CD14-positive monocyte (primary cell): ENCODE measurements at regions not wholly inside any gene's neighbourhood (a gene's known extent, or its start where the extent isn't known, plus 50 kb on each side); places are given as distances from the start of the nearest gene placed in this dataset.

Source experiments
- DNase-seq, 3 donors: peaks; one replicate each; pipeline ENCODE4 v3.0.0-alpha.2; 2011 to 2022
- H2AFZ ChIP-seq: 2 replicates; pipeline ENCODE4 v1.6.0; 2012; ENCODE audit warnings: mild to moderate bottlenecking, low read depth, low read length, inconsistent platforms; ENCODE audit not compliant: insufficient read depth, poor library complexity, severe bottlenecking
- H3K27ac ChIP-seq, 2 donors: 1 replicate in 1 of 2; 2 replicates in 1 of 2; pipeline ENCODE4 v1.5.1; 2012 to 2013; ENCODE audit warnings: low read length in 2 of 2, control low read depth in 1 of 2, inconsistent platforms in 1 of 2, low read depth in 1 of 2, mild to moderate bottlenecking in 1 of 2
- H3K27me3 ChIP-seq, 2 donors: one replicate each; pipeline versions ENCODE4 v1.6.0 to v1.6.1; 2011 to 2013; ENCODE audit warnings: low read length in 2 of 2; ENCODE audit not compliant: control insufficient read depth in 2 of 2, insufficient read depth in 2 of 2
- H3K36me3 ChIP-seq, 2 donors: replicated peaks in 1 of 2; 1 replicate in 1 of 2; 2 replicates in 1 of 2; pipeline versions ENCODE4 v1.5.1 to v1.6.1; 2012 to 2013; ENCODE audit warnings: low read length in 2 of 2, control low read depth in 1 of 2, inconsistent platforms in 1 of 2, mild to moderate bottlenecking in 1 of 2; ENCODE audit not compliant: insufficient read depth in 2 of 2, control insufficient read depth in 1 of 2
- H3K4me1 ChIP-seq, 2 donors: 1 replicate in 1 of 2; 2 replicates in 1 of 2; pipeline versions ENCODE4 v1.5.1 to v1.6.1; 2012 to 2013; ENCODE audit warnings: low read length in 2 of 2, control low read depth in 1 of 2, inconsistent platforms in 1 of 2, mild to moderate bottlenecking in 1 of 2, moderate library complexity in 1 of 2; ENCODE audit not compliant: insufficient read depth in 2 of 2, control insufficient read depth in 1 of 2
- H3K4me2 ChIP-seq: replicated peaks from 2 replicates; pipeline ENCODE3; 2012; ENCODE audit warnings: low read length, moderate library complexity, mild to moderate bottlenecking; ENCODE audit not compliant: poor library complexity, severe bottlenecking; ENCODE audit errors: extremely low read depth
- H3K4me3 ChIP-seq, 3 experiments: fragments of 200-600 bp in 1 of 3; sonication (generic) in 1 of 3; replicated peaks in 1 of 3; 1 replicate in 2 of 3; 2 replicates in 1 of 3; pipeline ENCODE4 v1.5.1; 2011 to 2013; ENCODE audit warnings: low read length in 3 of 3, mild to moderate bottlenecking in 3 of 3, control low read depth in 2 of 3, low read depth in 2 of 3, inconsistent platforms in 1 of 3, moderate library complexity in 1 of 3
- H3K79me2 ChIP-seq: 2 replicates; pipeline ENCODE4 v1.6.0; 2012; ENCODE audit warnings: mild to moderate bottlenecking, control low read depth, inconsistent platforms, low read length, moderate library complexity; ENCODE audit not compliant: insufficient read depth
- H3K9ac ChIP-seq: 2 replicates; pipeline ENCODE4 v1.6.0; 2017; ENCODE audit warnings: low read length, mild to moderate bottlenecking; ENCODE audit not compliant: insufficient read depth, poor library complexity, severe bottlenecking
- H3K9me3 ChIP-seq, 2 donors: replicated peaks in 1 of 2; 1 replicate in 1 of 2; 2 replicates in 1 of 2; pipeline versions ENCODE4 v1.5.1 to v1.6.1; 2012 to 2013; ENCODE audit warnings: low read length in 2 of 2, control low read depth in 1 of 2; ENCODE audit not compliant: control insufficient read depth in 1 of 2, insufficient read depth in 1 of 2
- H4K20me1 ChIP-seq: 2 replicates; pipeline ENCODE4 v1.6.0; 2012; ENCODE audit warnings: mild to moderate bottlenecking, low read length, control low read depth, moderate library complexity; ENCODE audit not compliant: insufficient read depth
- H3K27ac Mint-ChIP-seq, 7 donors: one replicate each; pipeline ENCODE4 v1.8.0; 2020; ENCODE audit warnings: mild to moderate bottlenecking in 7 of 7, mixed read lengths in 7 of 7, moderate library complexity in 6 of 7, inconsistent platforms in 2 of 7
- H3K27me3 Mint-ChIP-seq, 3 donors: one replicate each; pipeline ENCODE4 v1.8.0; 2021 to 2022; ENCODE audit warnings: low read depth in 3 of 3, mild to moderate bottlenecking in 3 of 3, mixed read lengths in 3 of 3, moderate library complexity in 3 of 3, inconsistent platforms in 1 of 3
- H3K36me3 Mint-ChIP-seq, 2 donors: one replicate each; pipeline ENCODE4 v1.8.0; 2020; ENCODE audit warnings: mixed read lengths in 2 of 2, inconsistent platforms in 1 of 2, mild to moderate bottlenecking in 1 of 2
- H3K4me1 Mint-ChIP-seq: one replicate; pipeline ENCODE4 v1.8.0; 2020; ENCODE audit warnings: mild to moderate bottlenecking, mixed read lengths
- H3K4me3 Mint-ChIP-seq, 2 donors: one replicate each; pipeline ENCODE4 v1.8.0; 2020; ENCODE audit warnings: mild to moderate bottlenecking in 2 of 2, mixed read lengths in 2 of 2, moderate library complexity in 1 of 2
- H3K9me3 Mint-ChIP-seq, 7 donors: one replicate each; pipeline ENCODE4 v1.8.0; 2020 to 2022; ENCODE audit warnings: mixed read lengths in 7 of 7, mild to moderate bottlenecking in 6 of 7, moderate library complexity in 6 of 7, inconsistent platforms in 2 of 7
- WGBS: methylation state at CpG from one replicate; pipeline ENCODE4 v1.1.5; 2013; ENCODE audit warnings: missing lambda C conversion rate; ENCODE audit not compliant: insufficient coverage; 5-methylcytosine and 5-hydroxymethylcytosine counted together
- intact Hi-C, 2 donors: fragments of 100-400 bp; cut with micrococcal nuclease; formaldehyde crosslinking; loops; one replicate each; pipeline versions ENCODE4 v1.15.0 to v1.15.1; 2023
- TF ChIP-seq, protein P1 (sequence below): fragments of 200-600 bp; IDR thresholded peaks from one replicate; pipeline ENCODE4 v1.8.0; 2022; ENCODE audit warnings: antibody characterized with exemption, mild to moderate bottlenecking

DNA sequence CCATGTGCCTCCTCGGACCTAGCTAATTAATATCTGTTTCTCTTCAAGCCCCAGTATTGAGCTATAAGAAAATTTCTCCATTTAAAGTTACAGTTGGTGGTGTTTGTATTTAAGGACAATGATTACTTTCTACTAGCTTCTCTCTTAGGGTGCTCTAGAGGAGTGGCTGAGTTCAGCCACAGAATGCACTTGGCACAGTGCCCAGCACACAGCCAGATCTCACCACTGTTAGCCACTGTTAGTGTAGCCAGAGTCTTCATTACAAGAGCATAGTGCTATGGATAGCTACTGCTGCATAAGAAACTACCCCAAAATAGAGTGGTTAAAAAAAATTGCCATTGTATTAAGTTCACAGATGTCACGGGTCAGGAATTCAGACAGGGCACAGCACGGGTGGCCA lies 421.3 kb downstream of the BCOR start:
- H3K9me3 Mint-ChIP-seq = peaks cover 0 to 5% (median 1%) of the 10 kb centered on the region in 7 donors
- Histone ChIP-seq H3K9ac (no peak overlapping the region), H3K79me2 (no peaks in the 10 kb centered on the region), H3K9me3 (no peaks in the 10 kb centered on the region), H3K4me2 (no peak overlapping the region), H3K36me3 (no peaks in the 10 kb centered on the region), H3K27me3 (no peaks in the 10 kb centered on the region), H4K20me1 (no peaks in the 10 kb centered on the region), H3K4me3 (no peak overlapping the region), H3K4me1 (no peaks in the 10 kb centered on the region), H2AFZ (no peak overlapping the region), H3K27ac (no peak overlapping the region)
- TF ChIP-seq, protein P1, sequence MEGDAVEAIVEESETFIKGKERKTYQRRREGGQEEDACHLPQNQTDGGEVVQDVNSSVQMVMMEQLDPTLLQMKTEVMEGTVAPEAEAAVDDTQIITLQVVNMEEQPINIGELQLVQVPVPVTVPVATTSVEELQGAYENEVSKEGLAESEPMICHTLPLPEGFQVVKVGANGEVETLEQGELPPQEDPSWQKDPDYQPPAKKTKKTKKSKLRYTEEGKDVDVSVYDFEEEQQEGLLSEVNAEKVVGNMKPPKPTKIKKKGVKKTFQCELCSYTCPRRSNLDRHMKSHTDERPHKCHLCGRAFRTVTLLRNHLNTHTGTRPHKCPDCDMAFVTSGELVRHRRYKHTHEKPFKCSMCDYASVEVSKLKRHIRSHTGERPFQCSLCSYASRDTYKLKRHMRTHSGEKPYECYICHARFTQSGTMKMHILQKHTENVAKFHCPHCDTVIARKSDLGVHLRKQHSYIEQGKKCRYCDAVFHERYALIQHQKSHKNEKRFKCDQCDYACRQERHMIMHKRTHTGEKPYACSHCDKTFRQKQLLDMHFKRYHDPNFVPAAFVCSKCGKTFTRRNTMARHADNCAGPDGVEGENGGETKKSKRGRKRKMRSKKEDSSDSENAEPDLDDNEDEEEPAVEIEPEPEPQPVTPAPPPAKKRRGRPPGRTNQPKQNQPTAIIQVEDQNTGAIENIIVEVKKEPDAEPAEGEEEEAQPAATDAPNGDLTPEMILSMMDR = no peak
- H3K4me1 Mint-ChIP-seq = no peaks in the 10 kb centered on the region
- intact Hi-C loops = no loop called here
- WGBS = no CpG with 5 or more reads among the region's 3 CpGs
- H3K4me3 Mint-ChIP-seq = no peak overlapping the region
- peaks cover 0 to 12% (median 3%) of the 10 kb centered on the region in 3 donors for H3K27me3 Mint-ChIP-seq
- H3K27ac Mint-ChIP-seq = no peak overlapping the region
- DNase-seq = no peak
- H3K36me3 Mint-ChIP-seq = no peaks in the 10 kb centered on the region

- Mint-ChIP-seq H3K9me3 (peaks cover 0 to 5% (median 1%) of the 10 kb centered on the region in 7 donors), H3K27me3 (peaks cover 0 to 12% (median 3%) of the 10 kb centered on the region in 3 donors), H3K4me1 (no peaks in the 10 kb centered on the region), H3K4me3 (no peak overlapping the region), H3K36me3 (no peaks in the 10 kb centered on the region), H3K27ac (no peak overlapping the region)
- Histone ChIP-seq H3K36me3 (no peaks in the 10 kb centered on the region), H4K20me1 (no peaks in the 10 kb centered on the region), H3K27ac (no peak overlapping the region), H3K9me3 (no peaks in the 10 kb centered on the region), H3K9ac (no peak overlapping the region), H2AFZ (no peak overlapping the region), H3K4me2 (no peak overlapping the region), H3K4me1 (no peaks in the 10 kb centered on the region), H3K79me2 (no peaks in the 10 kb centered on the region), H3K4me3 (no peak overlapping the region), H3K27me3 (no peaks in the 10 kb centered on the region)
- intact Hi-C loops = no loop called here
- 92% methylated on average over 2 of the region's 3 CpGs for WGBS
- TF ChIP-seq, protein P1 = no peak
- DNase-seq = no peak
Observed at GRCh38 chrX:39677585-39677977, 420.2 kb downstream of the BCOR start.
